Stomach (tissue), 8 donors: ENCODE measurements at regions not wholly inside any gene's neighbourhood (a gene's known extent, or its start where the extent isn't known, plus 50 kb on each side); places are given as distances from the start of the nearest gene placed in this dataset.

Source experiments
- DNase-seq, 2 donors: peaks; one replicate each; pipeline versions ENCODE4 v3.0.0 to v3.0.0-alpha.2; 2013 to 2019
- H3K27ac ChIP-seq, 5 donors: fragments of 200-600 bp in 4 of 5; sonication (generic) in 4 of 5; one replicate each; pipeline ENCODE4 v1.5.1; 2013 to 2019; ENCODE audit warnings: mild to moderate bottlenecking in 1 of 5, moderate library complexity in 1 of 5
- H3K27me3 ChIP-seq, 3 donors: fragments of 200-600 bp; sonication (generic); one replicate each; pipeline ENCODE4 v1.5.1; 2017 to 2019; ENCODE audit warnings: mixed run types in 1 of 3
- H3K36me3 ChIP-seq, 4 donors: fragments of 200-600 bp; sonication (generic); 1 replicate in 3 of 4; 2 replicates in 1 of 4; pipeline ENCODE4 v1.5.1; 2016 to 2019
- H3K4me1 ChIP-seq, 4 donors: fragments of 200-600 bp; sonication (generic); one replicate each; pipeline ENCODE4 v1.5.1; 2016 to 2019
- H3K4me3 ChIP-seq, 4 donors: fragments of 200-600 bp; sonication (generic) in 3 of 4; one replicate each; pipeline ENCODE4 v1.5.1; 2016 to 2019; ENCODE audit warnings: mild to moderate bottlenecking in 1 of 4
- H3K9me3 ChIP-seq, 4 donors: fragments of 200-600 bp; sonication (generic); one replicate each; pipeline ENCODE4 v1.5.1; 2016 to 2019
- EP300 ChIP-seq: sonication (generic); formaldehyde crosslinking; IDR thresholded peaks from one replicate; pipeline ENCODE4 v1.6.1; 2017; ENCODE audit warnings: antibody characterized with exemption
- POLR2A ChIP-seq, 4 donors: fragments of 450-650 bp; IDR thresholded peaks; one replicate each; pipeline ENCODE4 v1.6.1; 2016; ENCODE audit warnings: antibody characterized with exemption in 4 of 4, control low read depth in 2 of 4, mild to moderate bottlenecking in 1 of 4, moderate library complexity in 1 of 4
- POLR2AphosphoS5 ChIP-seq, 3 donors: sonication (generic); formaldehyde crosslinking; IDR thresholded peaks; one replicate each; pipeline ENCODE4 v1.6.1; 2016; ENCODE audit warnings: antibody characterized with exemption in 3 of 3
- WGBS, 5 donors: extraction: QIAGEN DNeasy Blood & Tissue Kit in 3 of 5; methylation state at CpG; one replicate each; pipeline versions ENCODE4 v1.1.5 to v1.1.7; 2013 to 2018; 5-methylcytosine and 5-hydroxymethylcytosine counted together
- intact Hi-C: fragments of 100-400 bp; cut with DNase I; formaldehyde crosslinking; loops from one replicate; pipeline ENCODE4 v1.15.1; 2023; ENCODE audit warnings: low total_unique reads
- TF ChIP-seq, protein P1 (sequence below), 7 experiments: fragments of 450-650 bp in 4 of 7; fragments of 200-600 bp in 3 of 7; sonication (generic) in 3 of 7; IDR thresholded peaks; one replicate each; pipeline ENCODE4 v1.5.1; 2016 to 2019; ENCODE audit warnings: antibody characterized with exemption in 7 of 7, control low read depth in 2 of 7, mild to moderate bottlenecking in 1 of 7
- donor health status: healthy with polysubstance abuse.
- donor health status: Bipolar disorder and iron deficiency.
- donor health status: healthy.

DNA sequence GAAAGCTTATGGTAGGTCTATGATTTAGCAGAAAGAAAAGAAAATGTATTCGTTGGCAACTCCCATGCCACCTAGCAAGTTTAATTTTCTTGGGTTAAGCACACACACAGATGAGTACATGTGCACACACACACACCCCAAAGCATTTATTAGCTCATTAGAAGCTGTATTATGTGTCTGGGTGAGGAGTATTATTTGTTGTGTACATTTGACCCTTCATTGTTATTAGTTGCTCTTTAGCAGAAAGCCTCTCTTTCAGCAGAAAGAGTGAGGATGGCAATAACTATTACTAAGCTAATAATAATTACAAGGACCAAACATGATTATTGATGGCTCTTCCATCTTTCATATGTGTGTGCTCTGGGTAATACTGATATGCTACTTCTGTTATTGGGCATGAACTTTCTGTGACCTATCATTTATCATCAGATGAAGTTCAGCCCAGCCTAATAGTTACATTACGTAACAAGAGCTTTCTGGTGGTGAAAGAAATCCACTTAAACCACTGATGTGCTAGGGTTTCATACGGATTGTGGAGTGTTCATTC lies 177.4 kb upstream of the OBI1 start:
- no peak overlapping the region for H3K27ac ChIP-seq
- no peaks in the 10 kb centered on the region for H3K36me3 ChIP-seq
- TF ChIP-seq, protein P1, sequence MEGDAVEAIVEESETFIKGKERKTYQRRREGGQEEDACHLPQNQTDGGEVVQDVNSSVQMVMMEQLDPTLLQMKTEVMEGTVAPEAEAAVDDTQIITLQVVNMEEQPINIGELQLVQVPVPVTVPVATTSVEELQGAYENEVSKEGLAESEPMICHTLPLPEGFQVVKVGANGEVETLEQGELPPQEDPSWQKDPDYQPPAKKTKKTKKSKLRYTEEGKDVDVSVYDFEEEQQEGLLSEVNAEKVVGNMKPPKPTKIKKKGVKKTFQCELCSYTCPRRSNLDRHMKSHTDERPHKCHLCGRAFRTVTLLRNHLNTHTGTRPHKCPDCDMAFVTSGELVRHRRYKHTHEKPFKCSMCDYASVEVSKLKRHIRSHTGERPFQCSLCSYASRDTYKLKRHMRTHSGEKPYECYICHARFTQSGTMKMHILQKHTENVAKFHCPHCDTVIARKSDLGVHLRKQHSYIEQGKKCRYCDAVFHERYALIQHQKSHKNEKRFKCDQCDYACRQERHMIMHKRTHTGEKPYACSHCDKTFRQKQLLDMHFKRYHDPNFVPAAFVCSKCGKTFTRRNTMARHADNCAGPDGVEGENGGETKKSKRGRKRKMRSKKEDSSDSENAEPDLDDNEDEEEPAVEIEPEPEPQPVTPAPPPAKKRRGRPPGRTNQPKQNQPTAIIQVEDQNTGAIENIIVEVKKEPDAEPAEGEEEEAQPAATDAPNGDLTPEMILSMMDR (IDR thresholded peaks at IDR 0.05): no peak
- no peak for TF ChIP-seq POLR2AphosphoS5 (IDR thresholded peaks at IDR 0.05)
- no peak for TF ChIP-seq POLR2A (IDR thresholded peaks at IDR 0.05)
- no peak for TF ChIP-seq EP300
- no peaks in the 10 kb centered on the region for H3K4me1 ChIP-seq
- intact Hi-C loops: no loop called here
- no peaks in the 10 kb centered on the region for H3K27me3 ChIP-seq
- 62 to 70% (median 67%) methylated on average over 3 of the region's 3 CpGs for WGBS, 5 donors
- no peak overlapping the region for H3K4me3 ChIP-seq
- H3K9me3 ChIP-seq: no peaks in the 10 kb centered on the region
- no peak for DNase-seq

DNA sequence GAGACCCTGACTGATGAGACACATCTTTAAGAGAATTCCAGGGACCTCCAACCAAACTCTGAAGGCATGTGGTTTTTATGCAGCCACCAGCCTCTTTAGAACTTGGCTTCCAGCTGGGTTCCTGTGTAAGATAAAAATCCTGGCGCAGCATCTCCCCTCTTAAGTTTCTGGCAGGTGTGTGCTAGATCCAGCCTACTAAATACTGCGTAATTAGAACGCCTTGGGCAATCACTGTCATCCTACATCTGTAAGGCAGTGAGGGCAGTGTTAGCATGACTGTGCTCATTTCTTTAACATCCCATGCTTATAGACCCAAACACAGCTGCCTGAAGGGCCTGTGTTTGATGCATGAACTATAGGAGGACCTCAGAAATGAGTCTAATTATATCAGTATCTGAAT lies 173.5 kb upstream of the OBI1 start:
- no peak for DNase-seq
- no peak overlapping the region for H3K4me3 ChIP-seq
- TF ChIP-seq POLR2A (IDR thresholded peaks at IDR 0.05) (no peak), EP300 (no peak), POLR2AphosphoS5 (IDR thresholded peaks at IDR 0.05) (no peak)
- TF ChIP-seq, protein P1 (IDR thresholded peaks at IDR 0.05): no peak
- intact Hi-C loops: no loop called here
- WGBS, 5 donors: 76 to 82% (median 78%) methylated on average over 3 of the region's 3 CpGs
- H3K27ac ChIP-seq: no peak overlapping the region
- H3K9me3 ChIP-seq: no peaks in the 10 kb centered on the region
- no peaks in the 10 kb centered on the region for H3K27me3 ChIP-seq
- H3K4me1 ChIP-seq: no peaks in the 10 kb centered on the region
- no peaks in the 10 kb centered on the region for H3K36me3 ChIP-seq

DNA sequence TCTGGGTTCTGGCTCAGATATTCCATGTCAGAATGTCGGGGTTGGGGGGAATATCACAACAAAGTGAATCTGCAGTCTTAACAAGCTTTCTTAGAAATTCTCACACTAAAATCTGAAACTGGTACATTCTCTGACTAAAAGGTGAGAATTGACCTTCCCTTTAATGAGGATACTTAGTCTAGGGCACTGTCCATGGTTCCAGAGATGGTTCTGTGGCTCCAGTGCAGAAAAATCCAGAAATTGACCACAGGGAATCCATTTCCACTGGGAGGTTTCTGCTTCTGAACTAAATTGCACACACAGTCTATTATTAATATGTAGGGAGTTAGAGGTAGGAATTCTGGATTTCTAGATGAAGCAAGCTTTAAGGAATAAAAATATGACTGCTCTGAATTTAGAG lies 171.6 kb upstream of the OBI1 start:
- Histone ChIP-seq H3K9me3 (no peaks in the 10 kb centered on the region), H3K36me3 (no peaks in the 10 kb centered on the region), H3K27ac (no peak overlapping the region), H3K27me3 (no peaks in the 10 kb centered on the region), H3K4me1 (no peaks in the 10 kb centered on the region), H3K4me3 (no peak overlapping the region)
- intact Hi-C loops: no loop called here
- DNase-seq: no peak
- no peak for TF ChIP-seq EP300
- TF ChIP-seq POLR2AphosphoS5 (IDR thresholded peaks at IDR 0.05): no peak
- TF ChIP-seq, protein P1 (IDR thresholded peaks at IDR 0.05): no peak
- no peak for TF ChIP-seq POLR2A (IDR thresholded peaks at IDR 0.05)
- WGBS, 5 donors: 68 to 90% (median 72%) methylated on average over 1 of the region's 1 CpG

DNA sequence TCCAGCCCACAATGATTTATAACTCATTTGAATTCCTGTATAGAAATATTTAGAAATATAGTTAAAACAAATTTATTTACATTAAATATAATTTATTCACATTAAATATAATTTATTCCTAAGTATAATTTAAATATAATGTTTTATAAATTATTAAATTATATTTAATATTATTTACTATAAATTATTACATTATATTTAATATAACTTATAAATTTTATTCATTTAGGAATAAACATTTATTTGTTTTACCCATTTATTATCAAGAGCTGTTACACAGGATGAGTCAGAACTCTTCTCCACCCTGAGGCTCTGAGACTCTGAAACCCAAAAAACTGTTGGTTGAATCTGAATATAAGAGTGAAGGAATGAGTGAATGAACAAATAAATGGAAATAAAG lies 170.9 kb upstream of the OBI1 start:
- no peak overlapping the region for H3K27ac ChIP-seq
- no peaks in the 10 kb centered on the region for H3K36me3 ChIP-seq
- no peaks in the 10 kb centered on the region for H3K9me3 ChIP-seq
- H3K4me1 ChIP-seq: no peaks in the 10 kb centered on the region
- no peak for TF ChIP-seq POLR2A (IDR thresholded peaks at IDR 0.05)
- TF ChIP-seq EP300: no peak
- TF ChIP-seq POLR2AphosphoS5 (IDR thresholded peaks at IDR 0.05): no peak
- H3K27me3 ChIP-seq: no peaks in the 10 kb centered on the region
- H3K4me3 ChIP-seq: no peak overlapping the region
- intact Hi-C loops: no loop called here
- DNase-seq: no peak

DNA sequence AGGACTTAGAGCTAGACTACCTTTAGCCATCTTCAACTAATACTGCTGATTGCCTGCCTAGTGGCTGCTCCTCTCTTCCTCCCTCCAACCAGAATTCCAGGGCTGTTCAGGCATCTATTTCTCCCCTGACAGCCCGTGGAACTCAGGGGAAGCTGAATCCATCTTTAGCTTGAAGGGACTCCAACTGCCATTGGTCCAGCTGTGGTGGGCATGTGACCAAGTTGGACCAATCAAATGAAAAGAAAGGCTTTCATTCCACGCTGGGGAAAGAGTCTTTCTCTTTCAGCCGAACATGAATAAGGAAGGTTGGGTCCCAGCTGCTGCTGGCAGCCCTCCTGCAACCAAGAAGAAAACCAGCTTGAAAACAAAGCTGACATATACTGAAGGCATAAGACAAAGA lies 168.5 kb upstream of the OBI1 start:
- intact Hi-C loops: no loop called here
- H3K9me3 ChIP-seq: no peaks in the 10 kb centered on the region
- no peak overlapping the region for H3K27ac ChIP-seq
- H3K4me3 ChIP-seq: no peak overlapping the region
- H3K4me1 ChIP-seq: no peaks in the 10 kb centered on the region
- no peaks in the 10 kb centered on the region for H3K27me3 ChIP-seq
- 46 to 58% (median 50%) methylated on average over 3 of the region's 3 CpGs for WGBS, 5 donors
- TF ChIP-seq POLR2AphosphoS5 (IDR thresholded peaks at IDR 0.05) (no peak), POLR2A (IDR thresholded peaks at IDR 0.05) (no peak), EP300 (no peak)
- TF ChIP-seq, protein P1 (IDR thresholded peaks at IDR 0.05): no peak
- DNase-seq: no peak
- H3K36me3 ChIP-seq: no peaks in the 10 kb centered on the region
